Putamen (tissue), 1 donor: ENCODE measurements at regions not wholly inside any gene's neighbourhood (a gene's known extent, or its start where the extent isn't known, plus 50 kb on each side); places are given as distances from the start of the nearest gene placed in this dataset.
"Not testable (repeated sequence)": the region's sequence is repeated elsewhere in the genome, so short reads cannot be mapped to it uniquely, and the experiment has no call there.

ENCODE experiments used
- DNase-seq: peaks from one replicate; pipeline ENCODE4 v3.0.0-alpha.2; 2016; ENCODE audit warnings: low spot score

- DNase-seq = no peak
Measured at GRCh38 chr7:122248472-122248871, 56.1 kb downstream of the FEZF1 start.

GRCh38 chr7:122238729-122239128 is 65.8 kb downstream of the FEZF1 start:
- DNase-seq = not testable (repeated sequence)

- not testable (repeated sequence) for DNase-seq
Measured at GRCh38 chr7:122238297-122238696, 66.3 kb downstream of the FEZF1 start.

- DNase-seq = no peak
Measured at GRCh38 chr7:122225874-122226273, 78.7 kb downstream of the FEZF1 start.

GRCh38 chr7:122219253-122219865 is 75.3 kb upstream of the AASS start:
- DNase-seq = peak; percentile 8

- no peak for DNase-seq
Measured at GRCh38 chr7:122217125-122217524, 73.1 kb upstream of the AASS start.

GRCh38 chr7:122212754-122213153 is 68.7 kb upstream of the AASS start:
- DNase-seq = no peak

- DNase-seq = no peak
Measured at GRCh38 chr7:122211362-122211761, 67.3 kb upstream of the AASS start.

- no peak for DNase-seq
Measured at GRCh38 chr7:122206985-122207384, 62.9 kb upstream of the AASS start.

GRCh38 chr7:122203814-122204213 is 59.8 kb upstream of the AASS start:
- no peak for DNase-seq

GRCh38 chr7:122200888-122201287 is 56.8 kb upstream of the AASS start:
- DNase-seq = no peak

GRCh38 chr7:122199171-122199570 is 55.1 kb upstream of the AASS start:
- no peak for DNase-seq

- DNase-seq = no peak
Measured at GRCh38 chr7:122198581-122198980, 54.5 kb upstream of the AASS start.
